ENCODE measurements at regions not wholly inside any gene's neighbourhood (a gene's known extent, or its start where the extent isn't known, plus 50 kb on each side); places are given as distances from the start of the nearest gene placed in this dataset.

DNA sequence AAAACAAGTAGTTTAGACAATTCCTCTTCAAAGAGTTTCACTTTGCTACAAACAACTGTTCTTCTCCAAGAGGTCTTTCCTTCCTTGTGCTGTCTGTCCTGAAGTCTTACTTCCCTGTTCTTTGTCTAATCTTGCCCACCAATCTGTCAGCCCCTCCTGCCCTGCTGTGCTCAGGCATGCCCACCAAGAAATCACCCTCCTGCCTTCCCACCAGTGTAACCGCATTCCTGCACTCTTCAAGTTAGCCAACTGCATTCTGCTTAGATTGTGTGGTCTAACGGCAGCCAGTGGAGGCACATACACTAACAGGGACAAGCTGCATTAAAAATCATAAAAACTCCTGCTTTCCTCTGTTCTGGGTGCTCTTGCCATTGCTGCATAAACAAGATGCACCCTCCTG is 215.9 kb upstream of the RBMY1B start:
- no peak for DNase-seq

DNA sequence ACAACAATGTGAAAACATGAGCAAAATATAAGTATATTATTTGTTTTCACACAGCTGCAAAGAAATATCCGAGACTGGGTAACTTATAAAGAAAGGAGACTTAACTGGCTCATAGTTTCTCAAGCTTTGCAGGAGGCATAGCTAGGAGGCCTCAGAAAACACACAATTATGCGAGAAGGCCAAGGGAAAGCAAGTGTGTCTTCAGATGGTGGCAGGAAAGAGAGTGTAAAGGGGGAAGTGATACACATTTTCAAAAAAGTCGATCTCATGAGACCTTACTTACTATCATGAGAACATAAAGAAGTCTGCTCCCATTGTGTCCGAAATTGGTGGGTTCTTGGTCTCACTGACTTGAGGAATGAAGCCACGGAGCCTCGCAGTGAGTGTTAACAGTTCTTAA is 208.9 kb upstream of the RBMY1B start:
- no peak for DNase-seq

DNA sequence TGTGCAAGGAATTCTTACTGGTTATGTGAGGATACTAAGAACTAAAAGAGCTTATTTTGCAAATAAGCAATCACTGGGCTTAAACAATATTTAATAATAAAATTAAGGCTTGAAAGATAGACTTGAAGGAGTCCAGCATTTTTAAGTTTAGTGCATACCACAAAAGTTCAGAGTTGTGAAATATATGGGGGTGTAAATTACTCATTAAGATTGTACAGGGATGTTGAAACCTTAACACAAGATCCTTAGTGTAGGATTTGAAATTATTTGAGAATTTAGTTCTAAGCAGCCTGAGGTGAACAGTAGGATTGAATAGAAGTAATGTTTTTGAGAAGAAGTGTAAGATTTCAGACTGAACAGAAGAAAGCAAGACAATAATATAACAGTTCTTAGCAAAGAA is 195.8 kb upstream of the RBMY1B start:
- no peak for DNase-seq
